GM19397 (cell line): ENCODE measurements at regions not wholly inside any gene's neighbourhood (a gene's known extent, or its start where the extent isn't known, plus 50 kb on each side); places are given as distances from the start of the nearest gene placed in this dataset.

Experiments used
- ATAC-seq: cut with Tn5 transposase; IDR thresholded peaks from one replicate; pipeline ENCODE4 v1.9.1; 2021; ENCODE audit warnings: mild to moderate bottlenecking, moderate library complexity; ENCODE audit not compliant: unreplicated experiment

- ATAC-seq = no peak
Observed at GRCh38 chr4:138032222-138032621, 209.9 kb downstream of the SLC7A11 start.

DNA sequence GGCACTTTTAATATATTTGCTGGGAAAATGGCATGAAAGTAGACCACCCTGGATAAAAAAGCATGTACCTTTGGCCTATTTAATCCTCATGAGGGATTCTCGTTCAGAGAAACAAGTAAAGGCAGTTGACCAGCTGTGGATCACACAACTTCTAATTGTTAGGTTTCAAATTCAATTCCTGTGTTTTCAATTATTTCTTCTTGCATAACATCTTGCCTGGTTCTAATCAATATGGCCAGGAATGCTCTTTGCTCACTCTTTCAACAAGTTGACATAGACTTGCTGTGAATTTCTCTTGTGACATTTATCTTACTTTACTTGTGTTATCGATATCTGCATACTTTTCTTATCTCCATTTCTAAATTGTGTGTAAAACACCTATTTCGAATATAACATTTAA, 211.8 kb downstream of the SLC7A11 start:
- no peak for ATAC-seq

DNA sequence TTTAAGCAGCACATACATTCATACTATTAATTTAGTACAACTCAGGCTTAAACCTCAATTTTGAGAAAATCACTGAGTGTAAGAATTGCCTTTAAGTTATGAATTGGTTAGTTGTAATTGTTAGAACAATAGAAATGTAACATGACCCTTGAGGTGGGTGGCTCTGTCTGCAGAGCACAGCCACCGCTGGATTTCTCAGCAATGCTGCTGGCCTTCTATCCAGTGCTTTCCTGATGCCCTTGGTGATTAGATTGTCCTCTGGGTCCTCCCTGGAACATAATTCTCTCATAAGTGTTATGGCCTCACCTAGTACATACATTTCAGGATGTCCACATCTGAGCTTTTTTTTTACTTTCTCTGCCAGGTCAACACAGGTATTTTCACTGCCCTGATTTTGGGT, 213.2 kb downstream of the SLC7A11 start:
- no peak for ATAC-seq

GRCh38 chr4:138021139-138021830, 220.9 kb downstream of the SLC7A11 start:
- ATAC-seq = no peak

GRCh38 chr4:138014590-138015288, 227.4 kb downstream of the SLC7A11 start:
- ATAC-seq = no peak

- no peak for ATAC-seq
Observed at GRCh38 chr4:138013625-138014024, 228.5 kb downstream of the SLC7A11 start.

DNA sequence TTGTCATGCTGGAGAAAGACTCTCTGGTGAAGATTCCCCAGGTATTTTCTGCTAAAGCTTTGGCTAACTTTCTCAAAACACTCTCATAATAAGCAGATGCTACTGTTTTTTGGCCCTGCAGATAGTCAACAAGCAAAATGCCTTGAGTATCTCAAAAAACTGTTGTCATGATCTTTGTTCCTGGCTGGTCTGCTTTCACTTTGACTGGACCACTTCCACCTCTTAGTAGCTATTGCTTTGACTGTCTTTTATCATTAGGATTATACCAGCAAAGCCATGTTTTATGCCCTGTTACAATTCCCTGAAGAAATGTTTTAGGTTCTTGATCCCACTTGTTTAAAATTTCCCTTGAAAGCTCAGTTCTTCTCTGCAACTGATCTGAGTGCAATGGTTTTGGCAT, 231.5 kb downstream of the SLC7A11 start:
- ATAC-seq = no peak

DNA sequence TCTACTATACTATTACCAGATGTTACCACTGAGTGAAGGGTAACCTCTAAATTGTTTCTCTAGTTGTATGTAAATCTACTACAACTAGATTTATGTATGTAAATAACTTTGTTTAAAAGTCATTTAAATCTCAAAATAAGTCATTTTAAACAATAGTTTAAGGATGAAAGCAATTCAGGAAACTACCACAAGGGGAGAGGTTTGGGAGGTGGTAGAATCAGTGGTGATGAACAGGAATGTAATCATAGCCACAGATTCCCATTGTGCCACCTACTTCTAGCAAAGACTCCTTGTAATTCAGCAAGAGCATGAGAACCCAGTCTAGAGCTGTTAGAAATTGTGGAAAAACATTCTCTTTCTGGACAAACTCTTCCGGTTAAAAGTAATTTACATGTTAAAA, 234.6 kb downstream of the SLC7A11 start:
- no peak for ATAC-seq

GRCh38 chr4:138005486-138005885, 236.7 kb downstream of the SLC7A11 start:
- no peak for ATAC-seq

DNA sequence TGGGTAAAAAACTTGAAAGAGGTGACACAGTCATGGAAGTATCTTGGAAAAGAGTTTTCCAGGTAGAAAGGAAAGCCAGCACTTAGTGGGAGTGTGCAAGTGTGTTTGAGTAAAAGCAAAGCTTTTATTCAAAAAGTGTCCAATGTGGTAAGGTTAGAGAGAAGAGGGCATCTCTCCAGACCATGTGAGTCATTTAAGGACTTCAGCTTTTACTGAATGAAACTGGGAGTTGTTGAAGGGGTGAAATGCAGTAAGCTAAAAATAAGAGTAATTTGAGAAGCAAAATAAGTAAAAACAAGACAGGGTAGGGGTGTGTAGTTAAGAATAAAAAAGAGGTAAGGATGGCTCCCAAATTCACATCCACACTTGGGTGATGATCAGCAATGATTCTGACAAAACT, 238.9 kb downstream of the SLC7A11 start:
- ATAC-seq = peak; percentile 84

DNA sequence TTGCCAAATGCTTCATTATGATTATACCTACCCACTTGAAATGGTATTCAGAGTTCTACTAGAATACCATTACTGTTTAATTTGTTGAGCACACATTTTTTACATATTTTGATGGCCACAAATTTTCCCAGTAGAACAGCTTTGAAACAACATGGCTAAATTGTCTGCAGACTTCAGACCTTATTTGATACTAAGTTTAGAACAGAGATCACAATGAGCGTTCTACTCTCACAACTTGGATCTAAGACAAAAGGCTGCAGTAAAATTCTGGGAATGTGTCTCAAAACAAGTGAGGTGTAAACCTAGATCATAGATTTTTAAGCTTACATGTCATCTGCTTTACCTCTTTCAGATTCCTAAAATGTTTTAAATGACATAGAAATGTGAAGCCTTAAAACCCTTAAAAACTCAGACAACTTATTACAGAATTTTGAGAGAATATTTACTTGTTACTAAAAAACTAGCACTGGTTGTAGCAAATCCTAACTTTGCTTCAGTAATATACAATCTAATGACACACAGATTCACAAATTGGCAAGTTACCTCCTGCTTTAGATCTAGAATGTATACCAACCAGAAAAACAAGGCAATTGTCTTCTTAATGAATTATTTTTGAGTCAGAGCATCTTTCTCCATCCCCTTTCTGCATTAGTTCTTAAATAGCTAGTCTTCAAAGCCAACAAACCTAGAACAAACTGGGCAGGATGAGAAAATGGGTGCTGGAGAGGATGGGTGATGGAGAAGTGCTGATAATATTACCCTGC, 243.3 kb downstream of the SLC7A11 start:
- no peak for ATAC-seq

DNA sequence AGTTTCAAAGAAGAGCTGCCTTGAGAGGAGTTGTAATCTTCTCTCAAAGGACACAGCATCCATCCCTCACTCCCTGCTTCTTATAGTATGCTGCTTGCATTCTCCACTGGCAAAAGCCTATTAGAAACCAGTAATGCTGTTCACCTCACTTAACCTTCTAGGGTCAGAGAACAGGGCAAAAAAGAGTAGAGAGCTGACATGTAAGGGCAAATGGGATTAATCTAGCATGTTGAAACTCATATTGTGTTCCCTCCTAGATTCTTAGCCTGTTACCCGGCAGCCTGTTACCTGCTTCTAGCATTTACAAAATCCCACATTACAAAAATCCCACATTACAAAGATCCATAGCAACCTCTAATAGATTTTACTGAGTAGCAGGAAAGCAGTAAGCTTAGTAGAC, 244.7 kb downstream of the SLC7A11 start:
- ATAC-seq = no peak

- ATAC-seq = no peak
Observed at GRCh38 chr4:137994853-137995252, 247.3 kb downstream of the SLC7A11 start.

GRCh38 chr4:137993232-137993631, 248.9 kb downstream of the SLC7A11 start:
- ATAC-seq = no peak

DNA sequence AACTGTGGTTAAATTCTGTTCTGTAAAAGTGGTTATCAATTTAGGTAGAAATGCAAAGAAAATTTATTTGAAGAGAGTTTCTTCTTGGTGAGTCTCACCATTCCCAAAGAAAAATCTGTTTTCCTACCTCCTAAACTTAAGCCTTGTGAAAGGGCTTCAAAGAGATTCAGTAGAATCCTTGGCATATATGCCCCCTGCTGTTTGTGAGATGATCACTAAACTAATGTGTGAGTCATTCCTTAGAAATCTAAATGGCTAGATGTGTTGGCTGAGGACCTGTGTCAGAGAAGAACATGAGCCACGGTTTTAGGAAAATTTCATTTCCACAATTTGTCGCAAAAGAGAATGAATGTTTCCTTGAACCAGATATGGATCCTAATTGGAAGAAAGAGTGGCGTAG, 260.9 kb downstream of the SLC7A11 start:
- ATAC-seq = no peak

GRCh38 chr4:137980641-137981040, 261.5 kb downstream of the SLC7A11 start:
- no peak for ATAC-seq

GRCh38 chr4:137979938-137980337, 262.2 kb downstream of the SLC7A11 start:
- no peak for ATAC-seq

DNA sequence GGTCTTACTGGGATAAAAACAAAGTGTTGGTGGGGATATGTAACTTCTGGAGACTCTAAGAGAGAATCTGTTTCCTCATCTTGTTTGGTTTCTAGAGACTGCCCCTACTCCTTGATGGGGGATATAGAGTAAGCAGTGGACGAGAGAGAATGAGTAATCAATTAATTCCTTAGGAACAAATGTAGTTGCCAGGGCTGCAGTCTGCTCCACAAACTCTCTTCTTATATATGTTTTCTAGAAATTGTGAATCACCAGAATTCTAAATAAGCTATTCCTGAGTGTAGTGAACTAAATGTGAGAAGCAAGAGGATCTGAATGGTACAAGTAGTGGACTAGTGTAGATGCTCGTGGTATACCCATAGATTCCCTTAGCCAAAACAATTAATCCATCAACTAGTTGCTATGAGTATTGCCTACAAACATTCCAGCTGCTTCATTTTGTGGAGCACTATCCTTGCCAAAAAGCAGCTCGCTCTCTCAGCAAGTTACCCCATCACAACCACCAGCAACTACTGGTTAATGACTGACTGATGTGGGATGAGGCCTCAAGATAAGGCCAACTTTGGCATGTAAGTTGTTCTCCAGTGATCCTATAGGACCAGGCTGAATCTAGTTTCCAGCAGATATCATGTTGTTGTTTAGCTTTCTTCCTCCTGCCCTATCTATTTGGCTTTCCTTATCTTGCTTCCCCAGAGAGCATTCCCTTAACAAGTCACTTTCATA, 273.0 kb downstream of the SLC7A11 start:
- ATAC-seq = no peak

DNA sequence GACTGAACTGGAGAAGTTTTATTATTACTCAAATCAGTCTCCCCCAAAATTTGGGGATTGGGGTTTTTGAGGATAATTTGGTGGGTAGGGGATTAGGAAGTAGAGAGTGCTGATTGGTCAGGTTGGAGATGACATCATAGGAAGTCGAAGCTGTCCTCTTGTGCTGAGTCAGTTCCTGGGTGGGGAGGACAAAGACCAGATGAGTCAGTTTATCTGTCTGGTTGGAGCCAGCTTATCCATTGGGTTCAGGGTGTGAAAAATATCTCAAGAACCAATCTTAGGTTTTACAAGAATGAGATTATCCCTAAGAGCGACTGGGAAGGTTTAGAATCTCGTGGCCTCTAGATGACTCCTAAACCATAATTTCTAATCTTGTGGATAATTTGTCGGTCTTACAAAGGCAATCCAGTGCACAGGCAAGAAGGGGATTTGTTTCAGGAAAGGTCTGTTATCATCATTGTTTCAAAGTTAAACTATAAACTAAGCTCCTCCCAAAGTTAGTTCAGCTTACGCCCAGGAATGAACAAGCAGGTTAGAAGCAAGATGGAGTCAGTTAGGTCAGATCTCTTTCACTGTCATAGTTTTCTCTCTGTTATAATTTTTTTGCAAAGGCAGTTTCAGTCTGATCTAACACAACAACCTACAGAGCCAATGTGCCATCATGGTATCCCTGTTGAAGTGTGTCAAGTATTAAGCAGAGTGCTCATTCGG, 274.5 kb downstream of the SLC7A11 start:
- no peak for ATAC-seq

- no peak for ATAC-seq
Observed at GRCh38 chr4:137966504-137966903, 275.6 kb downstream of the SLC7A11 start.

GRCh38 chr4:137961051-137961438, 281.1 kb downstream of the SLC7A11 start:
- ATAC-seq = no peak
